H1 (cell line): ENCODE measurements at regions not wholly inside any gene's neighbourhood (a gene's known extent, or its start where the extent isn't known, plus 50 kb on each side); places are given as distances from the start of the nearest gene placed in this dataset.

ENCODE experiments used
- CTCF ChIA-PET: fragments of 300-600 bp; sonication (Branson Sonifier 250); formaldehyde crosslinking; loops from one replicate; lab custom pipeline; 2021; ENCODE audit not compliant: partially characterized antibody; lab: Charles Lee
- POLR2A ChIA-PET: fragments of 300-600 bp; sonication (Branson Sonifier 250); formaldehyde crosslinking; loops from one replicate; lab custom pipeline; 2021; ENCODE audit warnings: inconsistent platforms; ENCODE audit not compliant: partially characterized antibody; lab: Charles Lee
- DNase-seq, 2 experiments: peaks; one replicate each; pipeline versions ENCODE4 v3.0.0 to v3.0.0-alpha.2; 2010 to 2022; ENCODE audit warnings: low spot score in 2 of 2, low read depth in 1 of 2, mixed read lengths in 1 of 2
- FAIRE-seq: peaks from 2 replicates; lab custom pipeline; 2011; peaks lifted over from hg19 to GRCh38; lab: Jason Lieb, UNC
- H2AFZ ChIP-seq: 2 replicates; pipeline ENCODE4 v1.8.1; 2012; ENCODE audit warnings: low read length, inconsistent platforms
- H2AK5ac ChIP-seq: 2 replicates; pipeline ENCODE4 v1.6.1; 2013; ENCODE audit warnings: low read depth, low read length
- H2BK120ac ChIP-seq: replicated peaks from 2 replicates; pipeline ENCODE3; 2013; ENCODE audit warnings: low read depth, low read length, inconsistent platforms
- H2BK12ac ChIP-seq: 2 replicates; pipeline ENCODE4 v1.6.1; 2013; ENCODE audit warnings: low read depth, low read length
- H2BK15ac ChIP-seq: 2 replicates; pipeline ENCODE4 v1.6.1; 2013; ENCODE audit warnings: low read length
- H2BK20ac ChIP-seq: 2 replicates; pipeline ENCODE4 v1.6.1; 2013; ENCODE audit warnings: low read length
- H2BK5ac ChIP-seq: 2 replicates; pipeline ENCODE4 v1.6.1; 2013; ENCODE audit warnings: low read depth, low read length
- H3K14ac ChIP-seq: 2 replicates; pipeline ENCODE4 v1.6.1; 2013; ENCODE audit warnings: inconsistent platforms; ENCODE audit not compliant: insufficient read length
- H3K18ac ChIP-seq: 2 replicates; pipeline ENCODE4 v1.6.1; 2013; ENCODE audit warnings: low read length; ENCODE audit errors: extremely low read depth
- H3K23ac ChIP-seq: 2 replicates; pipeline ENCODE4 v1.6.1; 2013; ENCODE audit warnings: inconsistent platforms; ENCODE audit not compliant: insufficient read length
- H3K23me2 ChIP-seq: 2 replicates; pipeline ENCODE4 v1.6.1; 2013; ENCODE audit warnings: low read depth, low read length
- H3K27ac ChIP-seq: 2 replicates; pipeline ENCODE4 v1.6.1; 2011; ENCODE audit warnings: low read depth, low read length, inconsistent platforms
- H3K27me3 ChIP-seq, 4 experiments: replicated peaks in 1 of 4; 1 replicate in 1 of 4; 2 replicates in 3 of 4; pipeline versions ENCODE4 v1.6.1 to v1.8.1; 2011 to 2013; ENCODE audit warnings: low read length in 3 of 4, mild to moderate bottlenecking in 3 of 4, inconsistent platforms in 2 of 4, mixed read lengths in 2 of 4, moderate library complexity in 1 of 4; ENCODE audit not compliant: control insufficient read depth in 3 of 4, insufficient read depth in 3 of 4; ENCODE audit errors: extremely low read depth in 1 of 4
- H3K36me3 ChIP-seq, 4 experiments: 2 replicates each; pipeline versions ENCODE4 v1.6.1 to v1.8.1; 2011 to 2013; ENCODE audit warnings: mild to moderate bottlenecking in 4 of 4, low read length in 3 of 4, moderate library complexity in 2 of 4, control low read depth in 1 of 4, inconsistent platforms in 1 of 4; ENCODE audit not compliant: insufficient read depth in 4 of 4, control insufficient read depth in 2 of 4
- H3K4ac ChIP-seq: replicated peaks from 2 replicates; pipeline ENCODE3; 2013; ENCODE audit warnings: low read length, low read depth, mixed read lengths, inconsistent platforms; ENCODE audit not compliant: insufficient read length
- H3K4me1 ChIP-seq, 4 experiments: replicated peaks in 1 of 4; 1 replicate in 1 of 4; 2 replicates in 3 of 4; pipeline versions ENCODE4 v1.6.1 to v1.8.1; 2011 to 2013; ENCODE audit warnings: low read length in 3 of 4, inconsistent platforms in 2 of 4, mixed read lengths in 1 of 4; ENCODE audit not compliant: insufficient read depth in 4 of 4, control insufficient read depth in 3 of 4
- H3K4me2 ChIP-seq, 2 experiments: 2 replicates each; pipeline versions ENCODE4 v1.6.1 to v1.8.1; 2011 to 2013; ENCODE audit warnings: low read depth in 2 of 2, low read length in 2 of 2, control low read depth in 1 of 2, inconsistent platforms in 1 of 2, mild to moderate bottlenecking in 1 of 2; ENCODE audit not compliant: insufficient read depth in 1 of 2
- H3K4me3 ChIP-seq, 4 experiments: fragments of 200-600, 300-600 bp in 1 of 4; sonication (generic), shearing (Covaris generic), sonication (Bioruptor Twin) in 1 of 4; 2 replicates each; pipeline versions ENCODE4 v1.5.1 to v1.8.1; 2011 to 2016; ENCODE audit warnings: low read length in 4 of 4, low read depth in 3 of 4, control low read depth in 2 of 4, inconsistent platforms in 2 of 4, mild to moderate bottlenecking in 2 of 4, mixed read lengths in 1 of 4, moderate library complexity in 1 of 4; ENCODE audit not compliant: insufficient read depth in 2 of 4; ENCODE audit errors: extremely low read depth in 1 of 4
- H3K56ac ChIP-seq: replicated peaks from 2 replicates; pipeline ENCODE3; 2013; ENCODE audit warnings: low read depth, mild to moderate bottlenecking, mixed read lengths, low read length, inconsistent platforms; ENCODE audit not compliant: insufficient read length
- H3K79me1 ChIP-seq: 2 replicates; pipeline ENCODE4 v1.6.1; 2013; ENCODE audit warnings: low read depth, low read length, control low read depth
- H3K79me2 ChIP-seq, 2 experiments: 2 replicates each; pipeline versions ENCODE4 v1.6.1 to v1.8.1; 2012 to 2013; ENCODE audit warnings: low read length in 2 of 2, mild to moderate bottlenecking in 2 of 2, inconsistent platforms in 1 of 2; ENCODE audit not compliant: insufficient read depth in 2 of 2, control insufficient read depth in 1 of 2
- H3K9ac ChIP-seq, 4 experiments: replicated peaks in 1 of 4; 1 replicate in 1 of 4; 2 replicates in 3 of 4; pipeline versions ENCODE4 v1.6.1 to v1.8.1; 2011 to 2013; ENCODE audit warnings: low read depth in 3 of 4, low read length in 3 of 4, control low read depth in 2 of 4, mild to moderate bottlenecking in 2 of 4, moderate library complexity in 2 of 4, inconsistent platforms in 1 of 4; ENCODE audit errors: extremely low read depth in 1 of 4
- H3K9me3 ChIP-seq, 2 experiments: 2 replicates each; pipeline versions ENCODE4 v1.6.1 to v1.8.1; 2012 to 2013; ENCODE audit warnings: mild to moderate bottlenecking in 2 of 2, moderate library complexity in 2 of 2, control low read depth in 1 of 2, inconsistent platforms in 1 of 2, low read depth in 1 of 2, low read length in 1 of 2, mixed read lengths in 1 of 2; ENCODE audit not compliant: insufficient read depth in 2 of 2
- H4K20me1 ChIP-seq, 2 experiments: replicated peaks in 1 of 2; 2 replicates each; pipeline versions ENCODE3 to v1.8.1; 2011 to 2013; ENCODE audit warnings: inconsistent platforms in 2 of 2, low read length in 2 of 2, mild to moderate bottlenecking in 1 of 2; ENCODE audit not compliant: insufficient read depth in 2 of 2, control insufficient read depth in 1 of 2
- H4K5ac ChIP-seq: 2 replicates; pipeline ENCODE4 v1.6.1; 2013; ENCODE audit warnings: low read length, low read depth, mixed read lengths, inconsistent platforms; ENCODE audit not compliant: insufficient read length
- H4K8ac ChIP-seq: 2 replicates; pipeline ENCODE4 v1.8.0; 2013; ENCODE audit warnings: mild to moderate bottlenecking, moderate library complexity, low read length, inconsistent platforms; ENCODE audit not compliant: insufficient read depth; ENCODE audit errors: extremely low read depth
- H4K91ac ChIP-seq: replicated peaks from 2 replicates; pipeline ENCODE3; 2013; ENCODE audit warnings: low read length, mixed read lengths, inconsistent platforms; ENCODE audit not compliant: insufficient read length
- ASH2L ChIP-seq: fragments of 200-600, 300-600 bp; sonication (generic); IDR thresholded peaks from one replicate; pipeline ENCODE4 v1.7.1; 2017; ENCODE audit warnings: low read length
- BACH1 ChIP-seq: IDR thresholded peaks from 2 replicates; pipeline ENCODE4 v1.6.1; 2012; ENCODE audit warnings: low read length, improper control_type of control experiment
- CTBP2 ChIP-seq: IDR thresholded peaks from 2 replicates; pipeline ENCODE4 v1.7.0; 2011; ENCODE audit warnings: borderline replicate concordance, mild to moderate bottlenecking, moderate library complexity, mixed read lengths, low read length; ENCODE audit not compliant: insufficient read depth, insufficient read length
- FOSL1 ChIP-seq: IDR thresholded peaks from 2 replicates; pipeline ENCODE4 v1.6.1; 2011; ENCODE audit warnings: mild to moderate bottlenecking, low read depth, low read length, moderate library complexity; ENCODE audit not compliant: insufficient read depth
- GABPA ChIP-seq: IDR thresholded peaks from 2 replicates; pipeline ENCODE4 v1.6.1; 2011; ENCODE audit warnings: mild to moderate bottlenecking, low read length, moderate library complexity, borderline replicate concordance; ENCODE audit not compliant: insufficient read depth
- JUND ChIP-seq: IDR thresholded peaks from 2 replicates; pipeline ENCODE4 v1.6.1; 2011; ENCODE audit warnings: mild to moderate bottlenecking, improper control_type of control experiment, low read length
- KDM4A ChIP-seq: IDR thresholded peaks from one replicate; pipeline ENCODE4 v1.7.1; 2012; ENCODE audit warnings: low read depth, mild to moderate bottlenecking, moderate library complexity, low read length, inconsistent platforms; ENCODE audit not compliant: severe bottlenecking
- NANOG ChIP-seq: IDR thresholded peaks from 2 replicates; pipeline ENCODE4 v1.6.1; 2011; ENCODE audit warnings: low read length, low read depth, mild to moderate bottlenecking, inconsistent platforms; ENCODE audit not compliant: insufficient read depth, poor library complexity, severe bottlenecking
- RXRA ChIP-seq: IDR thresholded peaks from 2 replicates; pipeline ENCODE4 v1.6.1; 2011; ENCODE audit warnings: low read depth, mild to moderate bottlenecking, low read length, moderate library complexity; ENCODE audit not compliant: insufficient read depth
- SIN3A ChIP-seq, 2 experiments: IDR thresholded peaks in 1 of 2; conservative IDR thresholded peaks in 1 of 2; 2 replicates each; pipeline ENCODE4 v1.6.1; 2011 to 2012; ENCODE audit warnings: low read length in 2 of 2, improper control_type of control experiment in 1 of 2, low read depth in 1 of 2, mild to moderate bottlenecking in 1 of 2
- SIX5 ChIP-seq: IDR thresholded peaks from 2 replicates; pipeline ENCODE4 v1.6.1; 2011; ENCODE audit warnings: mild to moderate bottlenecking, low read depth, low read length
- TCF12 ChIP-seq: IDR thresholded peaks from 2 replicates; pipeline ENCODE4 v1.6.1; 2011; ENCODE audit warnings: low read depth, mild to moderate bottlenecking, low read length
- USF2 ChIP-seq: IDR thresholded peaks from 2 replicates; pipeline ENCODE4 v1.6.1; 2011; ENCODE audit warnings: low read length, improper control_type of control experiment
- WGBS, 2 experiments: shearing (Covaris generic) in 1 of 2; methylation state at CpG; one replicate each; pipeline versions ENCODE4 v1.1.6 to v1.1.7; 2013 to 2015; ENCODE audit warnings: low lambda C conversion rate in 2 of 2, mixed read lengths in 2 of 2, inconsistent platforms in 1 of 2, low coverage in 1 of 2, missing lambda C conversion rate in 1 of 2; ENCODE audit not compliant: insufficient replicate concordance in 2 of 2, insufficient coverage in 1 of 2, insufficient read length in 1 of 2; ENCODE audit errors: extremely low coverage in 1 of 2, missing lambda C conversion rate in 1 of 2; 5-methylcytosine and 5-hydroxymethylcytosine counted together

GRCh38 chr7:25684360-25684759 is 456.1 kb upstream of the NPVF start:
- ChIA-PET POLR2A (no interaction called here), CTCF (interaction anchor here (0.9 to 3.2 kb wide), 2 partner anchors 9 to 15 kb away, joined by 3 to 9 read pairs; no protein-coding TSS in a partner anchor)
- H4K91ac ChIP-seq, result no peak overlapping the region
- no peak overlapping the region for H4K5ac ChIP-seq
- no peaks in the 10 kb centered on the region for H3K23me2 ChIP-seq
- H3K9me3 ChIP-seq, result no peaks in the 10 kb centered on the region
- H3K36me3 ChIP-seq, result no peaks in the 10 kb centered on the region
- no peak overlapping the region for H2BK5ac ChIP-seq
- no peaks in the 10 kb centered on the region for H3K79me1 ChIP-seq
- H3K27ac ChIP-seq, result no peak overlapping the region
- FAIRE-seq, result no peak
- H2BK20ac ChIP-seq, result no peak overlapping the region
- H3K18ac ChIP-seq, result no peak overlapping the region
- WGBS, 2 experiments, result 83% methylated on average over 4 of the region's 4 CpGs; no CpG with 5 or more reads in 1 of the 2 experiments
- no peak overlapping the region for H3K4me3 ChIP-seq
- H3K56ac ChIP-seq, result no peak overlapping the region
- no peak overlapping the region for H2BK15ac ChIP-seq
- no peak overlapping the region for H3K14ac ChIP-seq
- no peaks in the 10 kb centered on the region for H3K4me1 ChIP-seq
- H2BK120ac ChIP-seq, result no peak overlapping the region
- no peak overlapping the region for H3K4ac ChIP-seq
- no peak overlapping the region for H3K4me2 ChIP-seq
- no peak overlapping the region for H3K23ac ChIP-seq
- no peak overlapping the region for H2AK5ac ChIP-seq
- DNase-seq, result no peak
- no peak overlapping the region for H2BK12ac ChIP-seq
- no peaks in the 10 kb centered on the region for H3K79me2 ChIP-seq
- no peak overlapping the region for H3K9ac ChIP-seq
- no peak overlapping the region for H4K8ac ChIP-seq
- H4K20me1 ChIP-seq, result no peaks in the 10 kb centered on the region
- no peaks in the 10 kb centered on the region for H3K27me3 ChIP-seq
- H2AFZ ChIP-seq, result no peak overlapping the region
- TF ChIP-seq RXRA (no peak), TCF12 (no peak), SIX5 (no peak), GABPA (no peak), FOSL1 (no peak), BACH1 (no peak), JUND (no peak), SIN3A (conservative IDR thresholded peaks at IDR 0.05 in 1 of 2, IDR thresholded peaks at IDR 0.05 in 1 of 2; ENCODE audit: low read depth in 1 of 2, low read length in 2 of 2) (no peak), NANOG (no peak), KDM4A (no peak), CTBP2 (no peak), USF2 (no peak), ASH2L (no peak)
